ENCODE measurements at regions not wholly inside any gene's neighbourhood (a gene's known extent, or its start where the extent isn't known, plus 50 kb on each side); places are given as distances from the start of the nearest gene placed in this dataset.
"Not testable (repeated sequence)": the region's sequence is repeated elsewhere in the genome, so short reads cannot be mapped to it uniquely, and the experiment has no call there.

- not testable (repeated sequence) for DNase-seq
Observed at GRCh38 chr4:28116526-28117083, 1256.0 kb downstream of the STIM2 start.

GRCh38 chr4:28117084-28117682 lies 1256.5 kb downstream of the STIM2 start:
- no peak for DNase-seq

GRCh38 chr4:28146191-28146590 lies 1285.5 kb downstream of the STIM2 start:
- no peak for DNase-seq

GRCh38 chr4:28148221-28148620 lies 1287.6 kb downstream of the STIM2 start:
- DNase-seq = no peak

- DNase-seq = no peak
Observed at GRCh38 chr4:28149762-28150161, 1289.1 kb downstream of the STIM2 start.

GRCh38 chr4:28151314-28151713 lies 1290.7 kb downstream of the STIM2 start:
- DNase-seq = no peak

- no peak for DNase-seq
Observed at GRCh38 chr4:28167411-28167810, 1306.8 kb downstream of the STIM2 start.

- no peak for DNase-seq
Observed at GRCh38 chr4:28176942-28177341, 1316.3 kb downstream of the STIM2 start.

GRCh38 chr4:28177641-28178040 lies 1317.0 kb downstream of the STIM2 start:
- no peak for DNase-seq

- DNase-seq = no peak
Observed at GRCh38 chr4:28179126-28179525, 1318.5 kb downstream of the STIM2 start.

GRCh38 chr4:28209371-28209924 lies 1348.8 kb downstream of the STIM2 start:
- no peak for DNase-seq

- no peak for DNase-seq
Observed at GRCh38 chr4:28211676-28212470, 1351.2 kb downstream of the STIM2 start.

GRCh38 chr4:28221536-28221935 lies 1360.9 kb downstream of the STIM2 start:
- no peak for DNase-seq

- DNase-seq = no peak
Observed at GRCh38 chr4:28225050-28225449, 1364.4 kb downstream of the STIM2 start.

GRCh38 chr4:28225689-28226353 lies 1365.2 kb downstream of the STIM2 start:
- no peak for DNase-seq

GRCh38 chr4:28226962-28227361 lies 1366.3 kb downstream of the STIM2 start:
- no peak for DNase-seq

- DNase-seq = no peak
Observed at GRCh38 chr4:28227764-28228163, 1367.1 kb downstream of the STIM2 start.

GRCh38 chr4:28228561-28229491 lies 1368.2 kb downstream of the STIM2 start:
- DNase-seq = no peak

- DNase-seq = no peak
Observed at GRCh38 chr4:28232376-28232775, 1371.7 kb downstream of the STIM2 start.

- DNase-seq = no peak
Observed at GRCh38 chr4:28232951-28233350, 1372.3 kb downstream of the STIM2 start.

- no peak for DNase-seq
Observed at GRCh38 chr4:28233724-28234123, 1373.1 kb downstream of the STIM2 start.

- DNase-seq = no peak
Observed at GRCh38 chr4:28238876-28239275, 1378.2 kb downstream of the STIM2 start.
